Heart right ventricle (tissue), 16 donors: ENCODE measurements at regions not wholly inside any gene's neighbourhood (a gene's known extent, or its start where the extent isn't known, plus 50 kb on each side); places are given as distances from the start of the nearest gene placed in this dataset.
"Not testable (repeated sequence)": the region's sequence is repeated elsewhere in the genome, so short reads cannot be mapped to it uniquely, and the experiment has no call there.

Source experiments
- ATAC-seq, 8 donors: fragments of 200-7000 bp; cut with Tn5 transposase; one replicate each; pipeline ENCODE4 v1.9.1; 2020; ENCODE audit warnings: mild to moderate bottlenecking in 8 of 8, moderate library complexity in 8 of 8, moderate number of reproducible peaks in 1 of 8
- DNase-seq, 2 donors: peaks; one replicate each; pipeline ENCODE4 v3.0.0-alpha.2; 2020
- H3K27ac ChIP-seq, 10 donors: fragments of 200-600 bp; sonication (generic) in 2 of 10; one replicate each; pipeline versions ENCODE4 v1.5.0 to v1.8.0; 2020 to 2022; ENCODE audit warnings: mild to moderate bottlenecking in 3 of 10
- H3K27me3 ChIP-seq, 7 donors: fragments of 200-600 bp; one replicate each; pipeline ENCODE4 v1.8.0; 2021 to 2022; ENCODE audit warnings: mild to moderate bottlenecking in 2 of 7
- H3K36me3 ChIP-seq, 9 donors: fragments of 200-600 bp; sonication (generic) in 1 of 9; one replicate each; pipeline versions ENCODE4 v1.5.0 to v1.8.0; 2020 to 2022; ENCODE audit warnings: mild to moderate bottlenecking in 2 of 9
- H3K4me1 ChIP-seq, 9 donors: fragments of 200-600 bp; sonication (generic) in 1 of 9; one replicate each; pipeline versions ENCODE4 v1.5.0 to v1.8.0; 2020 to 2022; ENCODE audit warnings: mild to moderate bottlenecking in 4 of 9
- H3K4me3 ChIP-seq, 10 donors: fragments of 200-600 bp; sonication (generic) in 2 of 10; one replicate each; pipeline versions ENCODE4 v1.5.0 to v1.8.0; 2020 to 2022; ENCODE audit warnings: mild to moderate bottlenecking in 7 of 10, moderate library complexity in 2 of 10
- H3K9me3 ChIP-seq, 11 donors: fragments of 200-600 bp in 10 of 11; sonication (generic) in 2 of 11; one replicate each; pipeline versions ENCODE4 v1.5.0 to v1.8.0; 2013 to 2022; ENCODE audit warnings: mild to moderate bottlenecking in 2 of 11, control low read depth in 1 of 11, moderate library complexity in 1 of 11
- CTCF ChIP-seq, 9 donors: fragments of 200-600 bp; sonication (generic) in 2 of 9; IDR thresholded peaks; one replicate each; pipeline versions ENCODE4 v1.5.0 to v1.8.0; 2021 to 2022; ENCODE audit warnings: antibody characterized with exemption in 9 of 9, mild to moderate bottlenecking in 5 of 9, moderate library complexity in 1 of 9
- WGBS, 2 donors: extraction: QIAGEN DNeasy Blood & Tissue Kit; methylation state at CpG; one replicate each; pipeline ENCODE4 v1.1.7; 2013; ENCODE audit warnings: inconsistent platforms in 1 of 2; 5-methylcytosine and 5-hydroxymethylcytosine counted together
- intact Hi-C, 10 donors: fragments of 100-400 bp; cut with DNase I; formaldehyde crosslinking; loops; one replicate each; pipeline versions ENCODE4 v1.11.1 to v1.14.2; 2022
- donor health status: Arrhythmogenic right ventricular cardiomyopathy.
- donor health status: ischemic (EF 13 %, LVEDD 7.1; RV severe dilation, severe dysfunction).
- donor health status: healthy with polysubstance abuse.
- donor health status: DM: no; HTN: yes; CAD: no.
- donor health status: DM: no; HTN: no; CAD: no.
- donor health status: ischemic (EF 25% LVEDD 6.9; RV normal size, moderate dysfunction).
- donor health status: ischemic (EF 25% LVEDD 5.7; RV mildly dilated, moderate dysfunction).
- donor health status: healthy.
- donor health status: DM: yes; HTN: yes; CAD: no.
- donor health status: Ischemic cardiomyopathy.
- donor health status: ischemic (EF 35%, LVEDD 5.7; RV mildly dilated, moderate dysfunction).
- donor health status: nonischemic (EF 11% LVEDD 7.7; RV severe dilation, severe dysfunction).
- donor health status: DM: yes; HTN: yes; CAD: no.
- donor health status: PGD.
- donor health status: ischemic (EF 29% LVEDD 5.4; RV normal size, mild dysfunction).
- donor health status: nonischemic (EF 23%, LVEDD 6.1; RV moderate dilation, normal function).

DNA sequence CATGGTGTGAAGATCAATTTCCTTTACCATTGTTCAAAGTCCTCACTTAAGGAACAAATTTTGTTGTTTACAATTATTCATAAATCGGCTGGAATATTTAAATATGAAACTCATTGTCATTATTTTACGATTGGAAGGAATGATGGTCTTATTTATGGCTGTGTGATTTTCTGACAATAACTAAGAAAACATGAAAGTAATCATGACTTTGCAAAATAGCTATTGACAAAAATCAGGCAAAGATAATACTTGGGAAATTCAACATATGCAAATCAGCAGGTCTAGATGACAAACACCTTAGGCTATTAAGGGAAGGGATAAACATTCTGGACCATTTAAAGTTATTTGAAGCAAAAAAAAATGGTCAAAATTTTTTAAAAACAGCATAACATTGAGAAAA lies 654.8 kb upstream of the CNTN5 start:
- ATAC-seq, result no peak
- no peak for DNase-seq
- H3K4me3 ChIP-seq, result no peak overlapping the region
- no peaks in the 10 kb centered on the region for H3K36me3 ChIP-seq
- TF ChIP-seq CTCF (IDR thresholded peaks at IDR 0.05), result no peak
- H3K27me3 ChIP-seq, result no peaks in the 10 kb centered on the region
- intact Hi-C loops, result no loop called here
- H3K9me3 ChIP-seq, result peaks cover 0 to 5% (median 0%) of the 10 kb centered on the region in 11 donors
- H3K27ac ChIP-seq, result no peak overlapping the region
- no peaks in the 10 kb centered on the region for H3K4me1 ChIP-seq
- WGBS, 2 donors, result 74 to 80% methylated on average over 2 of the region's 2 CpGs

DNA sequence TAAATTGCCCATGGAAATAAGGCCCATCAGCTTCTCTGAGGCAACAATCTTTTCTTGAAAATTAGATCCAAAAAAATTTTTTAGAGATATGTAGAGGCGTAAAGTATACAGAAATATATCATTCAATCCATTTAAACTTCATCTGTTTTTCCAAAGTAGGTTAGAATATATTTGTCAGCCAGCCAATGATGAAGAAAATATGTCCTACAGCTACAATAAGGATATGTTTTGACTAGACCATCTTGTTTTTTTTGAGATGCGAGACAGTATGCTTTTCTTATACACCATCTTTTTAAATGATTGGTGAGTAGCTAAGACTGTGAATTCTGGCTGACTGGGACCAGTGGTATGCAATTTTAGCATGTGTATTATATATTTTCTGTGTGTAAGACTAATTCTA lies 630.4 kb upstream of the CNTN5 start:
- intact Hi-C loops, result no loop called here
- Histone ChIP-seq H3K27ac (no peak overlapping the region), H3K4me1 (no peaks in the 10 kb centered on the region), H3K36me3 (no peaks in the 10 kb centered on the region), H3K9me3 (no peaks in the 10 kb centered on the region), H3K27me3 (no peaks in the 10 kb centered on the region), H3K4me3 (no peak overlapping the region)
- 77 to 90% methylated on average over 2 of the region's 2 CpGs for WGBS, 2 donors
- DNase-seq, result no peak
- ATAC-seq, result no peak
- TF ChIP-seq CTCF (IDR thresholded peaks at IDR 0.05), result no peak

DNA sequence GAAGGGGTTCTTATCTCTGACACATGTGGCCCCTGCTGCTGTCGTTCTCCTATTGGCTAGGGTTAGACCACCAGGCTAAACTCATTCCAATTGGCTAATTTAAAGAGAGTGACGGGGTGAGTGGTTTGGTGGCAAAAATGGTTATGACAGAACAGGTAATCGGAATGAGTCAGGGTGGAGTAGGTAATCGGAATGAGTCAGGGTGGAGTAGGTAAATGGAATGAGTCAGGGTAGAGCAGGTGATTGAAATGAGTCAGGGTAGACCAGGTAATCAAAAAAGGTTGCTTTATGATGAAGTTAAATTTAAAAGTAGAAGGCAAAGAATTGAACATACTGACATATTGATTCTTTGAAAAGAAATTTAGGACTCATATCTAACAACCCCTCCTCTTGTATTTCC lies 626.2 kb upstream of the CNTN5 start:
- H3K4me3 ChIP-seq, H3K27me3 ChIP-seq, H3K9me3 ChIP-seq, H3K27ac ChIP-seq, ATAC-seq, H3K36me3 ChIP-seq, intact Hi-C loops, DNase-seq, H3K4me1 ChIP-seq: not testable (repeated sequence)
- WGBS, 2 donors, result 82 to 83% methylated on average over 4 of the region's 4 CpGs

DNA sequence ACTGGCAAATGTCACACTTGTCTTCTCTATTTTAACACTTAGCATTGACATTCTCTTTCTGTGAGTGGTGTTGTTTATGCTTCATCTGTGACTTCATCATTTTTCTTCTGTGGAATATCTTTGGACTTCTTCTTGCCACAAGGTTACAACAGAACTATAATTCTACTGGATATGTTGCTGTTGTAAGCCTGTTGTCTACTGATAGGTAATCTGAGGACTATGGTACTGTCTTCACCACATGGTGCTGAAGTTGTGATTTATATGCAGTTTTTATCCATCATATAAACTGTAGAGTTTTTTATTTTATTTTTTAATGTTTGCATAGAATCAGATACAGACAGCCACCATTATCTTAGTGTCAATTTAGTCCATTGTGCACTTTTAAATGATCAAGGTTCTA lies 622.2 kb upstream of the CNTN5 start:
- TF ChIP-seq CTCF (IDR thresholded peaks at IDR 0.05), result no peak
- Histone ChIP-seq H3K4me3 (no peak overlapping the region), H3K9me3 (no peaks in the 10 kb centered on the region), H3K4me1 (no peaks in the 10 kb centered on the region), H3K36me3 (no peaks in the 10 kb centered on the region), H3K27ac (no peak overlapping the region), H3K27me3 (no peaks in the 10 kb centered on the region)
- ATAC-seq, result no peak
- DNase-seq, result no peak
- intact Hi-C loops, result no loop called here

- Histone ChIP-seq H3K9me3 (no peaks in the 10 kb centered on the region), H3K27ac (no peak overlapping the region), H3K36me3 (no peaks in the 10 kb centered on the region), H3K4me3 (no peak overlapping the region), H3K4me1 (no peaks in the 10 kb centered on the region), H3K27me3 (no peaks in the 10 kb centered on the region)
- DNase-seq (no peak), ATAC-seq (no peak)
- no peak for TF ChIP-seq CTCF (IDR thresholded peaks at IDR 0.05)
- intact Hi-C loops, result no loop called here
Observed at GRCh38 chr11:98409069-98409468, 611.7 kb upstream of the CNTN5 start.
